Activated naive CD8-positive, alpha-beta T cell (primary cell): ENCODE measurements at regions not wholly inside any gene's neighbourhood (a gene's known extent, or its start where the extent isn't known, plus 50 kb on each side); places are given as distances from the start of the nearest gene placed in this dataset.
A peak's percentile ranks its signal among the peaks of the same experiment; 100 is the strongest.
"Not testable (repeated sequence)": the region's sequence is repeated elsewhere in the genome, so short reads cannot be mapped to it uniquely, and the experiment has no call there.

Source experiments
- H3K27ac Mint-ChIP-seq: one replicate; pipeline ENCODE4 v1.8.0; 2021; ENCODE audit warnings: mixed read lengths
- H3K27me3 Mint-ChIP-seq: one replicate; pipeline ENCODE4 v1.8.0; 2021; ENCODE audit warnings: mixed read lengths
- H3K36me3 Mint-ChIP-seq: one replicate; pipeline ENCODE4 v1.8.0; 2021; ENCODE audit warnings: mixed read lengths
- H3K4me1 Mint-ChIP-seq: one replicate; pipeline ENCODE4 v1.8.0; 2021; ENCODE audit warnings: low read depth, mixed read lengths
- H3K4me3 Mint-ChIP-seq: one replicate; pipeline ENCODE4 v1.8.0; 2021; ENCODE audit warnings: mild to moderate bottlenecking, mixed read lengths
- H3K9me3 Mint-ChIP-seq: one replicate; pipeline ENCODE4 v1.8.0; 2021; ENCODE audit warnings: low read depth, mixed read lengths

GRCh38 chr4:9505341-9505740 lies 61.1 kb downstream of the DEFB131A start:
- not testable (repeated sequence) for H3K27ac Mint-ChIP-seq, H3K9me3 Mint-ChIP-seq, H3K27me3 Mint-ChIP-seq, H3K4me3 Mint-ChIP-seq, H3K4me1 Mint-ChIP-seq, H3K36me3 Mint-ChIP-seq

GRCh38 chr4:9506672-9507071 lies 62.5 kb downstream of the DEFB131A start:
- not testable (repeated sequence) for H3K9me3 Mint-ChIP-seq

GRCh38 chr4:9512941-9513340 lies 68.7 kb downstream of the DEFB131A start:
- not testable (repeated sequence) for H3K4me3 Mint-ChIP-seq, H3K4me1 Mint-ChIP-seq, H3K9me3 Mint-ChIP-seq, H3K36me3 Mint-ChIP-seq, H3K27ac Mint-ChIP-seq, H3K27me3 Mint-ChIP-seq

More at GRCh38 chr4:9506672-9507071, 62.5 kb downstream of the DEFB131A start:
- H3K27ac Mint-ChIP-seq, H3K27me3 Mint-ChIP-seq, H3K36me3 Mint-ChIP-seq, H3K4me3 Mint-ChIP-seq, H3K4me1 Mint-ChIP-seq: not testable (repeated sequence)

- not testable (repeated sequence) for H3K9me3 Mint-ChIP-seq, H3K27ac Mint-ChIP-seq, H3K4me3 Mint-ChIP-seq, H3K36me3 Mint-ChIP-seq, H3K27me3 Mint-ChIP-seq, H3K4me1 Mint-ChIP-seq
Measured at GRCh38 chr4:9519631-9520030, 75.4 kb downstream of the DEFB131A start.

- H3K9me3 Mint-ChIP-seq, H3K27me3 Mint-ChIP-seq, H3K4me3 Mint-ChIP-seq, H3K4me1 Mint-ChIP-seq, H3K27ac Mint-ChIP-seq, H3K36me3 Mint-ChIP-seq: not testable (repeated sequence)
Measured at GRCh38 chr4:9522903-9523302, 78.7 kb downstream of the DEFB131A start.

- not testable (repeated sequence) for H3K27ac Mint-ChIP-seq, H3K4me1 Mint-ChIP-seq, H3K36me3 Mint-ChIP-seq, H3K9me3 Mint-ChIP-seq, H3K4me3 Mint-ChIP-seq, H3K27me3 Mint-ChIP-seq
Measured at GRCh38 chr4:9524406-9524805, 80.2 kb downstream of the DEFB131A start.

GRCh38 chr4:9532134-9532862 lies 88.1 kb downstream of the DEFB131A start:
- not testable (repeated sequence) for H3K4me1 Mint-ChIP-seq, H3K27ac Mint-ChIP-seq, H3K36me3 Mint-ChIP-seq, H3K9me3 Mint-ChIP-seq
- peaks cover 19% of the 10 kb centered on the region for H3K27me3 Mint-ChIP-seq
- H3K4me3 Mint-ChIP-seq, result peak overlapping the region; percentile 76

GRCh38 chr4:9532863-9533192 lies 88.6 kb downstream of the DEFB131A start:
- peak overlapping the region; percentile 76 for H3K4me3 Mint-ChIP-seq
- H3K27ac Mint-ChIP-seq, H3K4me1 Mint-ChIP-seq, H3K36me3 Mint-ChIP-seq, H3K9me3 Mint-ChIP-seq: not testable (repeated sequence)
- peaks cover 21% of the 10 kb centered on the region for H3K27me3 Mint-ChIP-seq

- not testable (repeated sequence) for H3K4me1 Mint-ChIP-seq, H3K27ac Mint-ChIP-seq, H3K27me3 Mint-ChIP-seq, H3K9me3 Mint-ChIP-seq, H3K4me3 Mint-ChIP-seq, H3K36me3 Mint-ChIP-seq
Measured at GRCh38 chr4:9537101-9537500, 92.9 kb downstream of the DEFB131A start.

- H3K4me1 Mint-ChIP-seq, H3K27ac Mint-ChIP-seq, H3K36me3 Mint-ChIP-seq, H3K9me3 Mint-ChIP-seq, H3K27me3 Mint-ChIP-seq, H3K4me3 Mint-ChIP-seq: not testable (repeated sequence)
Measured at GRCh38 chr4:9539939-9540520, 95.8 kb downstream of the DEFB131A start.

GRCh38 chr4:9541388-9541915 lies 97.2 kb downstream of the DEFB131A start:
- not testable (repeated sequence) for H3K4me1 Mint-ChIP-seq, H3K27me3 Mint-ChIP-seq, H3K9me3 Mint-ChIP-seq, H3K27ac Mint-ChIP-seq, H3K36me3 Mint-ChIP-seq, H3K4me3 Mint-ChIP-seq

- not testable (repeated sequence) for H3K4me1 Mint-ChIP-seq, H3K9me3 Mint-ChIP-seq, H3K27ac Mint-ChIP-seq, H3K27me3 Mint-ChIP-seq, H3K4me3 Mint-ChIP-seq, H3K36me3 Mint-ChIP-seq
Measured at GRCh38 chr4:9544851-9545250, 100.6 kb downstream of the DEFB131A start.

- not testable (repeated sequence) for H3K27me3 Mint-ChIP-seq, H3K27ac Mint-ChIP-seq, H3K4me1 Mint-ChIP-seq, H3K4me3 Mint-ChIP-seq, H3K36me3 Mint-ChIP-seq, H3K9me3 Mint-ChIP-seq
Measured at GRCh38 chr4:9547470-9547869, 103.3 kb downstream of the DEFB131A start.

- H3K36me3 Mint-ChIP-seq, H3K27me3 Mint-ChIP-seq, H3K4me3 Mint-ChIP-seq, H3K27ac Mint-ChIP-seq, H3K9me3 Mint-ChIP-seq, H3K4me1 Mint-ChIP-seq: not testable (repeated sequence)
Measured at GRCh38 chr4:9556076-9556475, 111.9 kb downstream of the DEFB131A start.

GRCh38 chr4:9577869-9578268 lies 133.7 kb downstream of the DEFB131A start:
- not testable (repeated sequence) for H3K36me3 Mint-ChIP-seq, H3K27me3 Mint-ChIP-seq, H3K4me1 Mint-ChIP-seq, H3K27ac Mint-ChIP-seq, H3K4me3 Mint-ChIP-seq
- H3K9me3 Mint-ChIP-seq, result peaks cover 35% of the 10 kb centered on the region

GRCh38 chr4:9582880-9583279 lies 138.7 kb downstream of the DEFB131A start:
- H3K9me3 Mint-ChIP-seq, result peaks cover 19% of the 10 kb centered on the region
- H3K4me1 Mint-ChIP-seq, result not testable (repeated sequence)

More at GRCh38 chr4:9582880-9583279, 138.7 kb downstream of the DEFB131A start:
- not testable (repeated sequence) for H3K27ac Mint-ChIP-seq, H3K36me3 Mint-ChIP-seq, H3K27me3 Mint-ChIP-seq, H3K4me3 Mint-ChIP-seq
